Smooth muscle cell (in vitro differentiated cells): ENCODE measurements at regions not wholly inside any gene's neighbourhood (a gene's known extent, or its start where the extent isn't known, plus 50 kb on each side); places are given as distances from the start of the nearest gene placed in this dataset.

ENCODE experiments used
- DNase-seq: peaks from one replicate; lab custom pipeline; 2025; ENCODE audit not compliant: unreplicated experiment; lab: John Stamatoyannopoulos, UW
- H2AFZ ChIP-seq: fragments of 200-600 bp; sonication (generic); 2 replicates; pipeline ENCODE4 v1.6.0; 2016; ENCODE audit warnings: antibody characterized with exemption, low read depth, mild to moderate bottlenecking
- H3F3A ChIP-seq: fragments of 200-600 bp; sonication (generic); 2 replicates; pipeline ENCODE4 v1.6.0; 2017; ENCODE audit warnings: antibody characterized with exemption, low read depth
- H3K27ac ChIP-seq: fragments of 200-600 bp; sonication (generic); 2 replicates; pipeline ENCODE4 v1.5.1; 2016; ENCODE audit warnings: low read depth, mild to moderate bottlenecking
- H3K27me3 ChIP-seq: fragments of 200-600 bp; sonication (generic); 2 replicates; pipeline ENCODE4 v1.6.1; 2016; ENCODE audit warnings: low read depth, mild to moderate bottlenecking
- H3K36me3 ChIP-seq: fragments of 200-600 bp; sonication (generic); 2 replicates; pipeline ENCODE4 v1.5.1; 2016; ENCODE audit warnings: low read depth
- H3K4me1 ChIP-seq: fragments of 200-600 bp; sonication (generic); 2 replicates; pipeline ENCODE4 v1.5.1; 2016; ENCODE audit warnings: low read depth
- H3K4me2 ChIP-seq: fragments of 200-600 bp; sonication (generic); 2 replicates; pipeline ENCODE4 v1.6.0; 2016; ENCODE audit warnings: mild to moderate bottlenecking
- H3K4me3 ChIP-seq: fragments of 200-600 bp; sonication (generic); 2 replicates; pipeline ENCODE4 v1.5.1; 2016; ENCODE audit warnings: mild to moderate bottlenecking
- H3K79me2 ChIP-seq: fragments of 200-600 bp; sonication (generic); 2 replicates; pipeline ENCODE4 v1.6.0; 2016; ENCODE audit warnings: low read depth, mild to moderate bottlenecking
- H3K9ac ChIP-seq: fragments of 200-600 bp; sonication (generic); 2 replicates; pipeline ENCODE4 v1.6.0; 2016; ENCODE audit warnings: low read depth
- H3K9me3 ChIP-seq: fragments of 200-600 bp; sonication (generic); replicated peaks from 2 replicates; pipeline ENCODE4 v1.5.1; 2016; ENCODE audit warnings: low read depth
- H4K20me1 ChIP-seq: fragments of 200-600 bp; sonication (generic); 2 replicates; pipeline ENCODE4 v1.6.0; 2016; ENCODE audit warnings: low read depth
- CTCF ChIP-seq: fragments of 200-600 bp; sonication (generic); IDR thresholded peaks from 2 replicates; pipeline ENCODE4 v1.5.1; 2017; ENCODE audit warnings: borderline replicate concordance, mild to moderate bottlenecking, antibody characterized with exemption; ENCODE audit not compliant: insufficient read depth, poor library complexity, severe bottlenecking
- WGBS: methylation state at CpG from one replicate; pipeline ENCODE4 v1.1.7; 2016; ENCODE audit warnings: low lambda C conversion rate; 5-methylcytosine and 5-hydroxymethylcytosine counted together

- TF ChIP-seq CTCF = no peak
- Histone ChIP-seq H3K4me2 (no peak overlapping the region), H2AFZ (no peak overlapping the region)
Measured at GRCh38 chr22:49638001-49638400, 189.7 kb downstream of the BRD1 start.

GRCh38 chr22:49637255-49637760 lies 190.4 kb downstream of the BRD1 start:
- Histone ChIP-seq H3K9ac (no peak overlapping the region), H4K20me1 (no peaks in the 10 kb centered on the region), H3K4me2 (no peak overlapping the region), H3K36me3 (no peaks in the 10 kb centered on the region), H3F3A (no peaks in the 10 kb centered on the region), H3K4me1 (peaks cover 4% of the 10 kb centered on the region), H3K27ac (no peak overlapping the region), H3K9me3 (no peaks in the 10 kb centered on the region), H3K27me3 (no peaks in the 10 kb centered on the region), H3K4me3 (no peak overlapping the region), H3K79me2 (no peaks in the 10 kb centered on the region), H2AFZ (no peak overlapping the region)
- DNase-seq = no peak
- no peak for TF ChIP-seq CTCF
- 96% methylated on average over 26 of the region's 28 CpGs for WGBS

More at GRCh38 chr22:49638001-49638400, 189.7 kb downstream of the BRD1 start:
- Histone ChIP-seq H3F3A (no peaks in the 10 kb centered on the region), H3K27ac (no peak overlapping the region), H3K27me3 (no peaks in the 10 kb centered on the region), H3K36me3 (no peaks in the 10 kb centered on the region), H3K9me3 (no peaks in the 10 kb centered on the region), H3K9ac (no peak overlapping the region), H3K4me3 (no peak overlapping the region), H3K4me1 (no peaks in the 10 kb centered on the region), H4K20me1 (no peaks in the 10 kb centered on the region), H3K79me2 (no peaks in the 10 kb centered on the region)
- WGBS = 91% methylated on average over 17 of the region's 17 CpGs
- no peak for DNase-seq

- H3K4me1 ChIP-seq = peaks cover 8% of the 10 kb centered on the region
- no peak overlapping the region for H2AFZ ChIP-seq
- no peaks in the 10 kb centered on the region for H3K79me2 ChIP-seq
- H4K20me1 ChIP-seq = no peaks in the 10 kb centered on the region
- no peaks in the 10 kb centered on the region for H3K27me3 ChIP-seq
- no peak for TF ChIP-seq CTCF
- no peak overlapping the region for H3K27ac ChIP-seq
- no peak overlapping the region for H3K9ac ChIP-seq
- no peaks in the 10 kb centered on the region for H3K36me3 ChIP-seq
- no peak overlapping the region for H3K4me3 ChIP-seq
- no peaks in the 10 kb centered on the region for H3K9me3 ChIP-seq
- WGBS = 93% methylated on average over 17 of the region's 17 CpGs
- no peaks in the 10 kb centered on the region for H3F3A ChIP-seq
- no peak for DNase-seq
- H3K4me2 ChIP-seq = no peak overlapping the region
Measured at GRCh38 chr22:49636649-49637048, 191.0 kb downstream of the BRD1 start.

- 90% methylated on average over 10 of the region's 10 CpGs for WGBS
- Histone ChIP-seq H4K20me1 (no peaks in the 10 kb centered on the region), H3K4me3 (no peak overlapping the region), H2AFZ (no peak overlapping the region), H3K4me1 (peaks cover 8% of the 10 kb centered on the region), H3K9ac (no peak overlapping the region), H3K9me3 (no peaks in the 10 kb centered on the region), H3K27ac (no peak overlapping the region), H3K79me2 (no peaks in the 10 kb centered on the region), H3K36me3 (no peaks in the 10 kb centered on the region), H3F3A (no peaks in the 10 kb centered on the region), H3K4me2 (no peak overlapping the region), H3K27me3 (no peaks in the 10 kb centered on the region)
- TF ChIP-seq CTCF = no peak
- DNase-seq = no peak
Measured at GRCh38 chr22:49636214-49636613, 191.5 kb downstream of the BRD1 start.
